ENCODE measurements at regions not wholly inside any gene's neighbourhood (a gene's known extent, or its start where the extent isn't known, plus 50 kb on each side); places are given as distances from the start of the nearest gene placed in this dataset.
"Not testable (repeated sequence)": the region's sequence is repeated elsewhere in the genome, so short reads cannot be mapped to it uniquely, and the experiment has no call there.

- no peak for DNase-seq (ENCODE audit: low read depth)
- no peak overlapping the region for H3K4me3 ChIP-seq (replicated peaks; ENCODE audit: low read depth, low read length)
- TF ChIP-seq CTCF (IDR thresholded peaks at IDR 0.05; ENCODE audit: low read length, missing control alignments): no peak
Observed at GRCh38 chr20:1748777-1749176, 91.2 kb upstream of the SIRPG start.

GRCh38 chr20:1747953-1748577 lies 90.5 kb upstream of the SIRPG start:
- no peak for TF ChIP-seq CTCF (IDR thresholded peaks at IDR 0.05; ENCODE audit: low read length, missing control alignments)
- DNase-seq (ENCODE audit: low read depth): no peak
- no peak overlapping the region for H3K4me3 ChIP-seq (replicated peaks; ENCODE audit: low read depth, low read length)

GRCh38 chr20:1742049-1742434 lies 84.5 kb upstream of the SIRPG start:
- H3K4me3 ChIP-seq (replicated peaks; ENCODE audit: low read depth, low read length); DNase-seq (ENCODE audit: low read depth): not testable (repeated sequence)

- DNase-seq (ENCODE audit: low read depth): no peak
- H3K4me3 ChIP-seq (replicated peaks; ENCODE audit: low read depth, low read length): no peak overlapping the region
- no peak for TF ChIP-seq CTCF (IDR thresholded peaks at IDR 0.05; ENCODE audit: low read length, missing control alignments)
Observed at GRCh38 chr20:1741309-1742048, 83.9 kb upstream of the SIRPG start.

GRCh38 chr20:1737134-1737533 lies 79.6 kb upstream of the SIRPG start:
- TF ChIP-seq CTCF (IDR thresholded peaks at IDR 0.05; ENCODE audit: low read length, missing control alignments): no peak
- H3K4me3 ChIP-seq (replicated peaks; ENCODE audit: low read depth, low read length): no peak overlapping the region
- no peak for DNase-seq (ENCODE audit: low read depth)

- no peak overlapping the region for H3K4me3 ChIP-seq (replicated peaks; ENCODE audit: low read depth, low read length)
- no peak for DNase-seq (ENCODE audit: low read depth)
- no peak for TF ChIP-seq CTCF (IDR thresholded peaks at IDR 0.05; ENCODE audit: low read length, missing control alignments)
Observed at GRCh38 chr20:1735417-1736089, 78.0 kb upstream of the SIRPG start.

GRCh38 chr20:1734269-1734858 lies 76.8 kb upstream of the SIRPG start:
- DNase-seq (ENCODE audit: low read depth): peak; percentile 3
- TF ChIP-seq CTCF (IDR thresholded peaks at IDR 0.05; ENCODE audit: low read length, missing control alignments): no peak
- H3K4me3 ChIP-seq (replicated peaks; ENCODE audit: low read depth, low read length): no peak overlapping the region

- DNase-seq (ENCODE audit: low read depth); H3K4me3 ChIP-seq (replicated peaks; ENCODE audit: low read depth, low read length): not testable (repeated sequence)
Observed at GRCh38 chr20:1731828-1732375, 74.3 kb upstream of the SIRPG start.

- not testable (repeated sequence) for H3K4me3 ChIP-seq (replicated peaks; ENCODE audit: low read depth, low read length); DNase-seq (ENCODE audit: low read depth)
Observed at GRCh38 chr20:1730981-1731711, 73.6 kb upstream of the SIRPG start.

GRCh38 chr20:1727303-1727702 lies 69.7 kb upstream of the SIRPG start:
- H3K4me3 ChIP-seq (replicated peaks; ENCODE audit: low read depth, low read length); DNase-seq (ENCODE audit: low read depth): not testable (repeated sequence)
